Activated CD4-positive, CD25-positive, alpha-beta regulatory T cell (primary cell): ENCODE measurements at regions not wholly inside any gene's neighbourhood (a gene's known extent, or its start where the extent isn't known, plus 50 kb on each side); places are given as distances from the start of the nearest gene placed in this dataset.
"Not testable (repeated sequence)": the region's sequence is repeated elsewhere in the genome, so short reads cannot be mapped to it uniquely, and the experiment has no call there.

Experiments used
- DNase-seq, 4 experiments: peaks; one replicate each; lab custom pipeline; 2025; lab: John Stamatoyannopoulos, UW

- DNase-seq: no peak
Observed at GRCh38 chr7:68243128-68243527, 1246.5 kb downstream of the TYW1 start.

- DNase-seq: no peak
Observed at GRCh38 chr7:68244389-68244788, 1247.8 kb downstream of the TYW1 start.

DNA sequence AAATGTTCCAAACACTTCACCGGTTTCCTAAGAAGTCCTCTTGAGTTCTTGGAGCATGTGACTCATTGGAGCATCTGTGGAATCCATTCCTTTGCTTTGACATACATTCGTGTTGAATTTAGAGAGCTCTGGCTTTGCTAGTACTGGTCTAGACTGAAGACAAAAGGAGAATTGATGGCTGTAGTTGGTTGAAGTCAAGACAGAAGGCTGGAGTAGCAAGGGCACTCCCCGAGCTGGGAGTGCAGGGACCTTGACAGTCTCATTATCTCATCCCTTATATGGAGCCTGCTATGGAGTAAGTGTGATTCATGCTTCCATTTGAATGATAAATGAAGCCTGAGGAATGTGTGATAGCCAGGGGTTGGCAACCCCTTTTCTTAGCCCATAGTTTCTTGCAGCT is 1249.1 kb downstream of the TYW1 start:
- no peak for DNase-seq

DNA sequence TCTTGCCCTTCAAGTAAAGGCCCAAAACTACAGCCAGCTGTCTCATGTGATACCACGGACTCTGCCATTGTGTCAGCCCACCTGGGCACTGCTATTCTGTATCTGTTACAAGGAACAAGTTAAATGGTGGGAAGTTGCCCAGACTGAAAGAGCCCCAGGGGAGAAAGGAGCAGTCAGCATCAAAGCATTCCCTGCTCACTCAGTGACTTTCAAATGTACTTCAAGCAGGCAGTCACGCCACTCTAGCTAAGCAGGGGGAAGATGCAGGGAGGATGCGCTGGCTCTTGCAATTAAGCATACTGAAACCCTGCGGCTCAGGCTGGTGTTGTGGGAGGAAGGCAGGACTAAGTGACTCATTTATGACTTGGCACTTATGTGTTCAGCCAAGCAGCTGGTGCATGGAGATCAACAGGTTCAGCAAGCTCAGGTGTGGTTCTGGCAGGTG is 1249.6 kb downstream of the TYW1 start:
- DNase-seq: no peak

DNA sequence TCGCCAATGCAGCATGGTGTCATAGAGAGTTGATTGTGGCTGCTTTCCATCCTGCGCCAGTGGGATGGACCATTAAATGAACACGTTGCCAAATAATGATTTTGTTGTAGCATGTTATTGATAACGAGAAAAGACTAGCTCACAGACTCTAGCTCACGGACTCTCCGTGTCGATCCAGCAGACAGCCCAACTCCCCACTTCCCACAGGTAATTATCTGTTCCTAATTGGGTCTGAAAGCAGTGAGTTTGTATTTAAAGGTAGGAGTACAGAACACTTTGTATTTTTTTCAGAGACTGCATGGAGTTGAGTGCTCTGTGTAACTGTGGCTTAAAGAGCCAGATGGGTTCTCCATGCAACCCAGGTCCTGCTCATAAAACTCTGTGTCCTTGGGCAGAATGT is 1250.5 kb downstream of the TYW1 start:
- DNase-seq: no peak

DNA sequence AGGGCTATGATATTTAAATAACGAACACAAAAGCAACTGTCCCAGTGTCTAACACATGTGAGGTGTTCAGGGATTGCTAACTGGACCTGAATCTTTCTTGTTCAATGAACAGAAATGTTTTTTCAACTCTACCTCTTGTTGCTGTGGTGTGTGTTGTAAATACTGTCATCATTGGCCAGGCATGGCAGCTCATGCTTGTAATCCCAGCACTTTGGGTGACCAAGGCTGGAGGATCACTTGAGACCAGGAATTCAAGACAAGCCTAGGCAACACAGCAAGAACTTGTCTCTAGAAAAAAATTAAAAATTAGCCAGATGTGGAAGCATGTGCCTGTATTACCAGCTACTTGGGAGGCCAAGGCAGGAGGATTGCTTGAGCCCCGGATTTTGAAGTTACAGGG is 1250.9 kb downstream of the TYW1 start:
- DNase-seq: no peak

DNA sequence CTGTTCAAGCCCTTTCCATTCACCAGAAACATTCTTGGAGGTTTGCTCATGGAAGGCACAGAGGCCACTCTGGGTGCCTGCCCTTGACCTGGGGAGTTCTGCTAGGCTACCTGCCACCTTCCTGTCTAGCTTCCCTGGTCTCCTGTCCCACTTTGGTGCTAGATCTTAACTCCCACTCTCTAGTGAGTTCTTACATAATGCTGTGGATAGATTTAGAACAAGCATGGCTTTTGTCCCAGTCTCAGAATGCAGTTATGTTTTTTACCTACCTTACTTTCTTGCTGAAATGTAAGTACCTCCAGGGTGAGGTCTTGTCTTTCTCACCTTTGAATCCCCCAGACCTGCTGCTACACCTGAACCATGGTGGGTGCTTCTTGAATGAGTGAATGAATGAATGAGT is 1252.3 kb downstream of the TYW1 start:
- no peak for DNase-seq

DNA sequence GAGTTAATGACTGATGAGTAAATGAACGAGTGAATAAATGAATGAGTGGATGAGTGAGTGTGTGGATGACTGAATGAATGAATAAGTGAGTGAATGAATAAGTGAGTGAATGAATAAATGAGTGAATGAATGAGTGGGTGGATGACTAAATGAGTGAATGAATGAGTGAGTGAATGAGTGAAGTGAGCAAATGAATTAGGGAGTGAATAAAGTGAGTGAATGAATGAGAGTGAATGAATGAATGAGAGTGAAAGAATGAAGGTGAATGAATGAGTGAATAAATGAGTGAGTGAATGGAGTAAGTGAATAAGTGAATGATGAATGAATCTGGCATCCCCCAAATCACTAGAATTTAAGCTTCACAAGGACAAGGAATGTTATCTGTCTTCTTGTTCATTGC is 1253.0 kb downstream of the TYW1 start:
- no peak for DNase-seq

- no peak for DNase-seq
Observed at GRCh38 chr7:68250143-68250542, 1253.5 kb downstream of the TYW1 start.

GRCh38 chr7:68254815-68255214 is 1258.2 kb downstream of the TYW1 start:
- DNase-seq: not testable (repeated sequence)

DNA sequence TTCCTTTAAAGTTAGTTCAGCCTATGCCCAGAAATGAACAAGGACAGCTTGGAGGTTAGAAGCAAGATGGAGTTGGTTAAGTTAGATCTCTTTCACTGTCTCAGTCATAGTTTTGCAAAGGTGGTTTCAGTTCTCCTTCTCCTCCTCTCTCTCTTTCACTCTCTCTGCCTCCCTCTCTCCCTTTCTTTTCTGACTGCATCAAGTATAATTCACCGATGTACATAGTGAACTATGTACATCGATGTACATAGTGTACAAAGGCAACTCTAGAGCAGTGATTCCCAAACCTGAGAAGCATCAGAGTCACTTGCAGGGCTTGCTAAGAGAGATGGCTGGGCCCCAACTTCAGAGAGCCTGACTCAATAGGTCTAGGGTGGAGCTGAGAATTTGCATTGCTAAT is 1259.7 kb downstream of the TYW1 start:
- DNase-seq: no peak

GRCh38 chr7:68258609-68259008 is 1262.0 kb downstream of the TYW1 start:
- no peak for DNase-seq

DNA sequence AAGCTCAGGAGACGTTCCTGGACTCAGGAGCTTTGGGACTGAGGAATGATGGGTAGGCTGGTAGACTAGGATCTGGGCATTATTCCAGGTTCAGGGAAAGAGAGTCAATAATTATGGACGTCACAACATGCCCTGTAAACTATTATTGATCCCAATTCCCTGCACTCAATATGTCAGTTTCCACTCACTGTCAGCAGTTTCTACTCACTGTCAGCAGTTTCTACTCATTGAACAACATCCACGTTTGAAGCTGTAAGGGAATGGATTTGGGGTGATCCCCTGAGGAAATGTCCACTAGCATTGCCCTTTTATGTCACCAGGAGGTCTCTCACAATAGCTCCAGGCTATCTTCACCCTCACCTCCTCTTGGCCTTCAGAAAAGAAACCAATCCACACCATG is 1268.6 kb downstream of the TYW1 start:
- no peak for DNase-seq

DNA sequence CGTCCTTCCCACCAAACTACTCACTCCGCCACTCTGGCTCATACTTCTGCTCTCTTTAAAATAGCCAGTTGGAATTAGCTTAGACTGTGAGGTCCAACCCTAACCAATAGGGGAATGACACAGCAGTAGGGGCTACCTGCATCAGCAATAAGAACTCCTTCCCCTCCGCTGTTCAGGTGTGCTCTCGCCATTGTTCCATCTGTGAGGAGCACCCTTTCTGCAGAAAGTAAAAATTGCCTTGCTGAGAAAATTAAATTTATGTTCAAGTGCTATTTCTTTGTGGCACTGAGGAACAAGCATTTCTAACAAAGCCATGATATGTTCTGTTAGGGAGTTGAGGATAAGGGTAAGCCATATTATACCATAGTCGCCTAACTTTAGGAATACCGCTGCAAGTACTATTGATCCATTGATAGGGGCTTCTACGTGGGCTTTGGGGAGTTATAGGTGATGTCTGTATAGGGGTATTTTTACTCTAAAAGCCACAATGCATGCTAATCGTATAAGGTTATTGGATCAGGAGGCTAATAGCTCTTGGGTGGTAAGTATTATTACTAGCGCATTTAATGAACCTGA is 1269.5 kb downstream of the TYW1 start:
- no peak for DNase-seq

GRCh38 chr7:68267486-68267885 is 1270.9 kb downstream of the TYW1 start:
- no peak for DNase-seq

GRCh38 chr7:68269405-68269804 is 1272.8 kb downstream of the TYW1 start:
- no peak for DNase-seq

DNA sequence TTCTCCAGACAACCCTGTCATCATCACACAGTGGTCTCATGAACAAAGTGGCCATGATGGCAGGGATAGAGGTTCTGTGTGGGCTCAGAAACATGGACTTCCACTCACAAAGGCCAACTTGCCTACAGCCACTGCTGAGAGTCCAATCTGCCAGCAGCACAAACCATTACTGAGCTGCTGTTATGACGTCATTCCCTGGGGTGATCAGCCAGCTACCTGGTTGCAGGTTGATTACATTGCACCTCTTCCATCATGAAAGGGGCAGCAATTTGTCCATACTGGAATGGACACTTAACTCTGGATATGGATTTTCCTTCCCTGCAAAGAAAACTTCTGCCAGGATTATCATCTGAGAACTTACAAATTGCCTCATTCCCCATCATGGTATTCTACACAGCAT is 1275.9 kb downstream of the TYW1 start:
- no peak for DNase-seq

DNA sequence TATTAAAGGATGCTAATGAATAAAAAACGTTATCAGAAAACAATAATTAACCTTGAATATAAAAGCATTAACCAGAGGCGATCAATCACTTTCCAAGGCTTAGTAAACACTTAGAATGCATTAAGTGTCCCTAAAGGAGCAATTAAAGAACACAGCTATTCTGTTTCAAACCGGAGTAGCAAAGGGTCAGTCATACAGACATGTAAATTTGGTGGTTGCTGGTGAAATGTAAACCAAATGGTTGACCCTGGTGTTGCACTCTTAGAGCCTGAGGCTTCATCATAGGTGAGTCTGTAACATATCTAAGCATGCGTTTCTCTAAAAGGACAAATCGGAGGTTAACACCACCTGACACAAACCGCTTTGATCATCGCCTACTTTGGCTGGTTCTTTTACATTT is 1280.1 kb downstream of the TYW1 start:
- no peak for DNase-seq

DNA sequence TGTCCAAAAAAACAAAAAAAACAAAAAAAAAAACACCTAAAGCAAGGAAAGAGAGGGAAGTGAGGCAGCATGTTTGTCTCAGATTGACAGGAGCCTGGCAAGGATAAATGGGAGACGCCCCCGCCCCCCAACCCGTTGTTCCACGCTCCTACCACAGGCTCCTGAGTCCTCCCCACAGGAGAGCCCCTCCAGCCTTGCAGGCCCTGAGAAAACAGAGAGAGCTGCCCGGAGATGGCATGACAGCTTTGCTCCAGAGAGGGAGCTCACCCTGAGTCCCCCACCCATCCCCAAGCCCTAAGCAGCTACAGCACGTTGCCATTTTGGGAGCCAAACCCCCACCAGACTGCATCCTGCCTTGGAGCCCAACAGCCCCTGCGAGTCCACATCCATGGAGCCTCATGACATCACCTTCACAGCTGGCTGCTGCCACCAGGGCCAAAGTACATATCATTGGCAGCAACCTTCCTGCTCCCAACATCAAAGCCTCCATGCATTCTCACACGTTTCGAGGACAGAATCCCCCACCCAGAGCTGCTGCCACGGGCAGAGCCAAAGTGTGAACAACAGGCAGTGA is 1283.3 kb downstream of the TYW1 start:
- DNase-seq: no peak

GRCh38 chr7:68280931-68281330 is 1284.3 kb downstream of the TYW1 start:
- DNase-seq: no peak

DNA sequence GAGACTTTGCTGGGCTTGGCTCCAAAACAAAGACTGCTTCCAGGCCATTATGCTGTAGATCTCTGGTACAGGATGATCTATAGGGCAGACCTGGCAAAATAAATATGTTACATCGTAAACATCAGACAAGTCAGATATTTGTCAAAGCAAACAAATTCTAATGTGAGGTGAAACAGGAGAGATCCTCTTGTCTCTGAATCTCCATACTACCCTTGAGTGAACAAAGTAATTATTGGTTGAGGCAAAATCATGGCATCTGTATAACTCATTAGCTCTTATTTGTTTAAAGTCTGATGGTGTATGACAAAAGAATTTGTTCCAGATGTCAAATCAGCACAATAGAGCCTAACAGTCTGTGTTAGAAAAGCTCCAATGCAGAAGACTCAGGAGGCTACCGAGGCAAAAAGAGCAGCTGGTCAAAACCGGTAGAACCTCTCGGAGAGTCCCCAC is 1291.5 kb downstream of the TYW1 start:
- DNase-seq: no peak

DNA sequence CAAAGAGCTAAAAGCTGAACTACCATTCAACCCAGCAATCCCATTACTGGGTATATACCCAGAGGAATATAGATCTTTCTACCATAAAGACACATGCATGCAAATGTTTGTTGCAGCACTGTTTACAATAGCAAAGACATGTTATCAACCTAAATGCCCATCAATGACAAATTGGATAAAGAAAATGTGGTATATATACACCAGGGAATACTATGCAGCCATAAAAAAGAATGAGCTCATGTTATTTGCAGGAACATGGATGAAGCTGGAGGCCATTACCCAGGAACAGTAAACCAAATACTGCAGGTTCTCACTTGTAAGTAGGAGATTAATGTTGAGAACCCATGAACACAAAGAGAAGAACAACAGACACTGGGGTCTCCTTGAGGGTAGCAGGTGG is 1295.1 kb downstream of the TYW1 start:
- no peak for DNase-seq

- no peak for DNase-seq
Observed at GRCh38 chr7:68295386-68295785, 1298.8 kb downstream of the TYW1 start.

DNA sequence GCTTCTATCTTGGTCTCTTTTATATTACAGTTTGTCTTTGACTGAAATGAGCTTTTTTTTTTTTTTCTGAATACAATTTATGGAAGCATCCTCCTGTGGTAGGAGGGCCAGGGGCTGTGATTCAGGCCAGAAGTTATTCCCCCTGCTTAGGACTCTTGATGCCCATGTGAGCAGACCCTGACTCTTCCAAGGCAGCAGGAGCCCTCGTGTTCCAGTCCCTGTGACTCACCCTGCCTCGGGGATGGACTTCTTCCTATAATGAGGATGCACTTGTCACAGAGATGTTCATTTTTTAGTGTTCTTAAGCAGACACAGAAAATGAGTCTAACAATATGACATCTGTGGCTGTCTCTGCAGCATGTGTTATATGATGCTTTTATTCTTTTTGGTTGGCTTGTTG is 1293.7 kb upstream of the AUTS2 start:
- no peak for DNase-seq
